Small intestine (tissue), 7 donors: ENCODE measurements at regions not wholly inside any gene's neighbourhood (a gene's known extent, or its start where the extent isn't known, plus 50 kb on each side); places are given as distances from the start of the nearest gene placed in this dataset.
"Not testable (repeated sequence)": the region's sequence is repeated elsewhere in the genome, so short reads cannot be mapped to it uniquely, and the experiment has no call there.

Source experiments
- DNase-seq, 2 donors: peaks; one replicate each; pipeline versions ENCODE4 v3.0.0 to v3.0.0-alpha.2; 2013
- FAIRE-seq: peaks from 2 replicates; lab custom pipeline; 2012; peaks lifted over from hg19 to GRCh38; lab: Jason Lieb, UNC
- H3K27ac ChIP-seq, 3 donors: one replicate each; pipeline ENCODE4 v1.5.1; 2013; ENCODE audit warnings: low read length in 2 of 3, mild to moderate bottlenecking in 2 of 3, control low read depth in 1 of 3, inconsistent platforms in 1 of 3, low read depth in 1 of 3, moderate library complexity in 1 of 3
- H3K27me3 ChIP-seq, 3 donors: one replicate each; pipeline ENCODE4 v1.6.1; 2013; ENCODE audit warnings: low read length in 3 of 3, inconsistent platforms in 1 of 3; ENCODE audit not compliant: control insufficient read depth in 3 of 3, insufficient read depth in 3 of 3
- H3K36me3 ChIP-seq, 3 donors: one replicate each; pipeline ENCODE4 v1.6.1; 2013; ENCODE audit warnings: low read length in 3 of 3, inconsistent platforms in 1 of 3, low read depth in 1 of 3, mild to moderate bottlenecking in 1 of 3, moderate library complexity in 1 of 3; ENCODE audit not compliant: control insufficient read depth in 3 of 3, insufficient read depth in 2 of 3
- H3K4me1 ChIP-seq, 3 donors: one replicate each; pipeline ENCODE4 v1.6.1; 2013; ENCODE audit warnings: low read length in 2 of 3, inconsistent platforms in 1 of 3, low read depth in 1 of 3, mild to moderate bottlenecking in 1 of 3, moderate library complexity in 1 of 3; ENCODE audit not compliant: control insufficient read depth in 3 of 3, insufficient read depth in 2 of 3
- H3K4me3 ChIP-seq, 3 donors: one replicate each; pipeline ENCODE4 v1.5.1; 2013; ENCODE audit warnings: low read length in 3 of 3, control low read depth in 1 of 3, inconsistent platforms in 1 of 3, low read depth in 1 of 3, mild to moderate bottlenecking in 1 of 3, moderate library complexity in 1 of 3
- H3K9me3 ChIP-seq, 2 donors: one replicate each; pipeline ENCODE4 v1.6.1; 2013; ENCODE audit warnings: low read depth in 1 of 2, low read length in 1 of 2; ENCODE audit not compliant: control insufficient read depth in 2 of 2, insufficient read depth in 1 of 2
- WGBS, 3 donors: extraction: QIAGEN DNeasy Blood & Tissue Kit; methylation state at CpG; one replicate each; pipeline ENCODE4 v1.1.7; 2013; 5-methylcytosine and 5-hydroxymethylcytosine counted together
- donor health status: healthy with polysubstance abuse.
- donor health status: control.
- donor health status: control.
- donor health status: Bipolar disorder and iron deficiency.
- donor health status: healthy.

DNA sequence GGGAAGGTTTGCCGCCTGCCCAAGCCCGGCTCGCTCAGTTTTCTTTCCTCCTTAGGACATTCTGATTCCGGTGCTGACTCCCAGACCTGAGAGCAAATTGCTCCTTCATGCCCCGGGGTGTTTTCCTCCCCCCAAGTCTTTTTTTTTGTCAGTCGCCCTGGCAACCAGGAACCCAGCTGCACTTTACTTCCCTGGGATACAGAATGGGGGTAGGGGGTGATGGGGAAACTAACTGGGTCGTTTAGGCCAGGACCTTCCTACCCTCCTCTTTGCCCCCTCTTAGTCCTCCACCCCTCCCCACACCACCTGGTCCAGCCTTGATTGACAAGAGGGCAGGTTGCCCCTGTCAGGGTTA lies 87.5 kb upstream of the ADGRE5 start:
- FAIRE-seq, DNase-seq, H3K27ac ChIP-seq, H3K27me3 ChIP-seq, H3K36me3 ChIP-seq, H3K4me1 ChIP-seq, H3K9me3 ChIP-seq, H3K4me3 ChIP-seq: not testable (repeated sequence)
- 39 to 46% (median 42%) methylated on average over 4 to 7 of the region's 7 CpGs for WGBS, 3 donors

DNA sequence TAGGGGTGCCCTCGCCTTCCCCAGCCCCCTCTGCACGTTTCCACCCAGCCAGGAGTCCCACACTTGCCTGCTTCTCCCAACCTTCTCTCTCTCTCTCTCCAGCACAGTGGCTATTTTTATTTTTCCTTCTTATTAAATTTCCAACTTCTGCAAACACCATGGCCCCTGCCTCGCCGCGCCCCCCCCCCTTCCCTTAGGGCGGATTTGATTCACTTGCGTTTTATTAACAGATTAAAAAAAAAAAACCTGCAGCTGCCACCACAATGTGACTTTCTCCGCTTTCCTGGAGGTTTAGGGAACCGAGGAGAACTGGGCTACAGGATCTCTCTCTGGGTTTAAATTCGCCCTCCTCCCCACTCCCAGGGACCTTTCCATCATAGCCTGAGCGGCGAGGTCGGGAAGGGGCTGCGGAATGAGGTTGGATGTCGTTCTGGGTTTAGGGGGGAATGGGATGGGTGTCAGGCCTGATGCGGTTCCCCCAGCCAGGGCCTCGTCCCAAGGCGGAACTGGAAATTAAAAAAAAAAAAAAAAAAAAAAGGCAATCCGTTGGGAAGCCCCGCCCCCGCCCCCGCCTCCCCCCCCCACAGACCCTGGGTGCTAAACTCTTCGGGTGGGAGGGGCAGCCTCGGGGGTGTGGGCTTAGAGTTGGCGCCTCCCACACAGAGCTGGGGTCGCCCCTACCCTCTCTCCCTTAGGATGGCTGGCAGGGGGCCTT lies 87.3 kb upstream of the ADGRL1 start:
- H3K4me3 ChIP-seq: peak overlapping the region in 1 of 3 donors; percentile 32
- H3K9me3 ChIP-seq, H3K4me1 ChIP-seq: not testable (repeated sequence)

DNA sequence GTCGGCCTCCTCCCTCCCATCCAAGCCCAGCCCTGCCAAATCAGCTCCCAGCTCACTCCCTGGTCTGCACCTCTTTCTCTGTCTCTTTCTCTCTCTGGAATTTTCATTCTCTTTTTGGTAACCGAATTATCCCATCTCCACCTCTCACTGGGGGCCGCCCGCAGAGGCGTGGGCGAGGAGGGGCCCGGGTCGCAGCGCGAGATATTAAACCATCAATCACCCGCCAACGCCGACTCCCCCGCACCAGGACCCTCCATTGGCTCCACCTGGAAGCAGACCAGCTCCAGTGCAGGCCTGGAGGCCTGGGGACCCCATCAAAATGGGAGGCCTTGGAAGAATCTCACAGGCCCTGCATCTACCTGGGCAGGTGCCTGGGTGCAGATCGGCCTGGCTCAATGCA lies 83.8 kb upstream of the ADGRL1 start:
- H3K4me3 ChIP-seq, H3K27me3 ChIP-seq, H3K36me3 ChIP-seq, H3K27ac ChIP-seq, DNase-seq, FAIRE-seq, H3K4me1 ChIP-seq, H3K9me3 ChIP-seq: not testable (repeated sequence)
- WGBS, 3 donors: 85 to 91% (median 85%) methylated on average over 14 to 15 of the region's 15 CpGs

More for the DNA sequence above, 87.3 kb upstream of the ADGRL1 start:
- WGBS, 3 donors: 14 to 38% (median 33%) methylated on average over 18 to 25 of the region's 26 CpGs
- not testable (repeated sequence) for FAIRE-seq, DNase-seq, H3K36me3 ChIP-seq, H3K27me3 ChIP-seq, H3K27ac ChIP-seq

DNA sequence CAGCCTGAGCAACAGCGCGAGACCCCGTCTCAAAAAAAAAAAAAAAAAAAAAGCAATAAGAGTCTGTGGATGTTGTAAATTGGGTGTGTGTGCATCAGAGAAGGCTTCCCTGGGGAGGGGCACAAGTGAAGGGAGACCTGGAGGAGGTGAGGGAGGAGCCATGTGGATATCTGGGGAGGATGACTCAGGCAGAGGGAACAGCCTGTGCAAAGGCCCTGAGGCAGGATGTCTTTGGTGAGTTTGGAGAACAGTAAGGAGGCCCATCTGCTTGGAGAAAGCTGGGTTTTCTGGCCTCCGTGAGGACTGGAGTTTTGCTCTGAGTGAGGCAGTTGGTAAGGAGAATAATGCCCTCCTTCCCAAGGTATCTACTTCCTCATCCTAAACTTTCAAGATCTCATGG lies 81.9 kb upstream of the ADGRL1 start:
- not testable (repeated sequence) for FAIRE-seq, H3K27ac ChIP-seq, H3K36me3 ChIP-seq, H3K4me1 ChIP-seq, H3K27me3 ChIP-seq, H3K4me3 ChIP-seq, H3K9me3 ChIP-seq, DNase-seq
- 87 to 100% (median 95%) methylated on average over 1 to 4 of the region's 4 CpGs for WGBS, 3 donors

DNA sequence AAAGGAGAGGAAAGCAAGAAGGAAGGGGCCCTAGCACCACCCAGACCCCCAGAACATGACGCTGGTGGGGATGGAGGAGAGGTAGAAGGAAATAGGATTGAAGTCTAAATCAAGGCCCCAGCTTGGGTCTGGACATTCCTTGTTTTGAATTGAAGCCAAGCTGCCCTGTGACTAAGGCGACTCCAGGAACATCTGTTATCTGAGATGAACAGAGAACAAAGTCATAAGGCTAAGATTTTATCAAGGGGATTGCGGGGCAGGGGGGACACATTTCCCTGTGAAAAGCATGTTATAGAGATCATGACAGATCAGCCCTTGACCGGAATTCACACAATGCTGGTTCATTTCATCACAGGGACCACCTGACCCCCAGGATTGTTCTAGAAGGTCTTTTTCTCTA lies 80.6 kb upstream of the ADGRL1 start:
- not testable (repeated sequence) for H3K4me1 ChIP-seq, H3K36me3 ChIP-seq, DNase-seq, H3K4me3 ChIP-seq, H3K27ac ChIP-seq, H3K9me3 ChIP-seq, H3K27me3 ChIP-seq, FAIRE-seq
- WGBS, 3 donors: 23 to 55% (median 45%) methylated on average over 4 of the region's 4 CpGs

DNA sequence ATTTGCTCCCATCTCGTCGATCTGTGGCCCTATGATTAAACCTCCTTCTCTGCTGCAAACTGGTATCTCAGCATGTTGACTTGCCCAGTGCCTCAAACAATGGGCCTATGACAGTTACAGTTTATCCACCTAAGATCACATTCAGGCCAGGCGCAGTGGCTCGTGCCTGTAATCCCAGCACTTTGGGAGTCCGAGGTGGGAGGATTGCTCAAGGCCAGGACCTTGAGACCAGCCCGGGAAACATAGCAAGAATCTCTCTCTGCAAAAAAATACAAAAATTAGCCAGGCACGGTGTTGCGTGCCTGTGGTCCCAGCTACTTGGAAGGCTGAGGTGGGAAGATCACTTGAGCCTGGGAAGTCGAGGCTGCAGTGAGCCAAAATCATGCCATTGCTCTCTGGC lies 79.8 kb upstream of the ADGRL1 start:
- not testable (repeated sequence) for H3K9me3 ChIP-seq, H3K4me1 ChIP-seq, H3K27ac ChIP-seq, DNase-seq, H3K4me3 ChIP-seq, FAIRE-seq, H3K36me3 ChIP-seq, H3K27me3 ChIP-seq
- WGBS, 3 donors: 90 to 95% (median 93%) methylated on average over 9 of the region's 9 CpGs

DNA sequence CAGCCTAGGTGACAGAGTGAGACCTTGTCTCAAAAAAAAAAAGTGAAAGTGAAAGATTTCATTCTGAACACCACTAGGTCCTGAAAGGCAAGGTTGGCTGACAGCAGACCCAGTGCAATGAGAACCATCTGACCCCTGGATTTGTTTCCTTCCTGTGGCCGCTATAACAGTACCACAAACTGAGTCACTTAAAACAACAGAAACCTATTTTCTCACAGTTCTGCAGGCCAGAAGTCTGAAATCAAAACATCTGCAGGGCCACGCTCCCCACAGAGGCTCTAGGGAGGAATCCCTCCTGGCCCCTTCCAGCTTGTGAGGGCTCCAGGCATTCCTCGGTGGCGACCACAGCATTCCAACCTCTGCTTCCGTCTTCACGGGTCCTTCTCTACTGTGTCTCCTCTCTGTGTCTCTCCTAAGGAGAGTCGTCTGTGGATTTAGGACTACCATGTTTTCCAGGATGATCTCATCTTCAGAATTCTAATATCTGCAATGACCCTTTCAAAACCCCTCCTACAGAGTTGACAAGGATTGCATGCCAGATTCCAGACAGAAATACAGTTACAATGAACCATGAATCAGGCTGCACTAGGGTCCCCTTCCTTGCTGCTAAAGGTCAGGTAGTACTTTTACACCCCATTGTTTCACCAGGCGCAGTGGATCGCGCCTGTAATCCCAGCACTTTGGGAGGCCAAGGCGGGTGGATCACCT lies 78.0 kb upstream of the ADGRL1 start:
- H3K4me3 ChIP-seq, FAIRE-seq, H3K9me3 ChIP-seq, H3K27me3 ChIP-seq, H3K36me3 ChIP-seq, H3K4me1 ChIP-seq: not testable (repeated sequence)
- 56 to 65% (median 57%) methylated on average over 11 of the region's 11 CpGs for WGBS, 3 donors
- H3K27ac ChIP-seq: peak overlapping the region in 1 of 3 donors; percentile 46
- peak in 1 of 2 donors; percentile 18 for DNase-seq

DNA sequence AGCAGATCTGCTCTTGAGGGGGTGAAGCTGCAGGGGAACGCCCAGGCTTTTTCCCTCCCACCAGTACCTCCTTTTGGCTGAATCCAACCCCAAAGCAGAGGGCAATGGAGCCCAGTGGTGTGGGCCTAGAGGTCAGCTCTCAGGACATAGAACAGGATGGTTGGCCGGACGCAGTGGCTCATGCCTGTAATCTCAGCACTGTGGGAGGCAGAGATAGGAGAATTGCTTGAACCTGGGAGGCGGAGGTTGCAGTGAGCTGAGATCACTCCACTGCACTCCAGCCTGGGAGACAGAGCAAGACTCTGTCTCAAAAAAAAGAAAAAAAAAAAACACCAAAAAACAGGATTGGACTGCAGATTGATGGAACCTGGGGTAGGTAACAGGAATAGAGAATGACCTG lies 73.3 kb upstream of the ADGRL1 start:
- H3K9me3 ChIP-seq, FAIRE-seq, H3K4me3 ChIP-seq, H3K27me3 ChIP-seq, H3K27ac ChIP-seq, H3K4me1 ChIP-seq, H3K36me3 ChIP-seq, DNase-seq: not testable (repeated sequence)
- WGBS, 3 donors: 86 to 93% (median 92%) methylated on average over 4 of the region's 4 CpGs
